WERI-Rb-1 (cell line): ENCODE measurements at regions not wholly inside any gene's neighbourhood (a gene's known extent, or its start where the extent isn't known, plus 50 kb on each side); places are given as distances from the start of the nearest gene placed in this dataset.

Experiments
- DNase-seq: peaks from one replicate; pipeline ENCODE4 v3.0.0-alpha.2; 2020
- H3K27ac ChIP-seq: fragments of 250-450 bp; sonication (Bioruptor Pico); 2 replicates; pipeline ENCODE4 v1.5.1; 2020; ENCODE audit warnings: mild to moderate bottlenecking, moderate library complexity
- H3K27me3 ChIP-seq: fragments of 250-450 bp; sonication (Bioruptor Pico); 2 replicates; pipeline ENCODE4 v1.5.1; 2021; ENCODE audit warnings: mild to moderate bottlenecking, low read depth, moderate library complexity; ENCODE audit not compliant: insufficient read depth, severe bottlenecking
- H3K36me3 ChIP-seq: fragments of 250-450 bp; sonication (Bioruptor Pico); 2 replicates; pipeline ENCODE4 v1.5.1; 2020; ENCODE audit warnings: mild to moderate bottlenecking, moderate library complexity
- H3K4me3 ChIP-seq: 2 replicates; pipeline ENCODE4 v1.5.1; 2011; ENCODE audit warnings: low read depth, mild to moderate bottlenecking, control low read depth, low read length
- H3K9me3 ChIP-seq: fragments of 250-450 bp; sonication (Bioruptor Pico); 2 replicates; pipeline ENCODE4 v1.5.1; 2021; ENCODE audit warnings: mild to moderate bottlenecking, moderate library complexity; ENCODE audit not compliant: severe bottlenecking
- CTCF ChIP-seq: IDR thresholded peaks from 2 replicates; pipeline ENCODE4 v1.5.1; 2011; ENCODE audit warnings: low read depth, mild to moderate bottlenecking, control low read depth, inconsistent platforms, low read length

GRCh38 chr3:29201604-29202003 lies 79.3 kb upstream of the RBMS3 start:
- H3K9me3 ChIP-seq: no peaks in the 10 kb centered on the region
- DNase-seq: no peak
- H3K27me3 ChIP-seq: no peaks in the 10 kb centered on the region
- TF ChIP-seq CTCF: no peak
- H3K4me3 ChIP-seq: no peak overlapping the region
- no peaks in the 10 kb centered on the region for H3K36me3 ChIP-seq
- H3K27ac ChIP-seq: no peak overlapping the region

GRCh38 chr3:29202378-29202777 lies 78.5 kb upstream of the RBMS3 start:
- DNase-seq: no peak
- Histone ChIP-seq H3K4me3 (no peak overlapping the region), H3K27me3 (no peaks in the 10 kb centered on the region), H3K27ac (no peak overlapping the region), H3K36me3 (no peaks in the 10 kb centered on the region), H3K9me3 (no peaks in the 10 kb centered on the region)
- TF ChIP-seq CTCF: no peak

DNA sequence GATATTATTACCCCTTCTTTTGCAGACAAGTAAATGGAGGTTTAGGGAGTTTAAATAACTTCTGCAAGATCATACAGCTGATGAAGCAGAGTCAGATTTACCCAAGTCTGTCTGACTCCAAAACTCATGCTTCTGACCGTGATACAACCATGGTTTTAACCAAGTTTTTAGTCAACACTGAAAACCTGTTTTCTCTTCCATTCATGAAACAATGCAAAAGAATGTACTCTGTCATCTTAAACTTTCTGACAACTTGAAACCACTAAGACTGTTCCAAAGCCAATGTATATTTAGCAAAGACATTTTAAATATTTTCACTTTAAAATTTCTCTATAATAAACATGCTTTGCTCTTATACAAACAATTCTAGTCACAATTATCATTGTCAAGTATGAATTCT lies 77.0 kb upstream of the RBMS3 start:
- Histone ChIP-seq H3K4me3 (no peak overlapping the region), H3K9me3 (no peaks in the 10 kb centered on the region), H3K36me3 (no peaks in the 10 kb centered on the region), H3K27ac (no peak overlapping the region), H3K27me3 (no peaks in the 10 kb centered on the region)
- DNase-seq: no peak
- no peak for TF ChIP-seq CTCF

DNA sequence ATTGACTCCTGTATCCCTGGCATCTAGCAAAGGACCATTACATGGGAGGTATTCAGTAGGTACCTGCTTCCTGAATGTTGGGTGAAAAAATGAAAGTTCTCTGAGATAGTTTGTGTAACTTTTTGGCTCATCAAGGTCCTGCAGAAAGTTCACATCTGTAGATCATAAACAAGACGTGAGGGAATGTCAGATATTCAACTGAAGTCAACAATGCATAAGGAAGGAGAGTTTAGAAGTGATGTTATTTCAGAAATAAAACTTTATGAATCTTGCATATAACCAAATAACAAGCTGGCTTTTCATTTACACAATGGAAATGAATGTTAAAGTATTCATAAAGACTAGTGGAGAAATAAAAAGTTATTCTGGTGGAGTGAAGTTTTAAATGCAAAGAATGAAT lies 73.4 kb upstream of the RBMS3 start:
- TF ChIP-seq CTCF: no peak
- H3K27me3 ChIP-seq: no peaks in the 10 kb centered on the region
- no peaks in the 10 kb centered on the region for H3K9me3 ChIP-seq
- H3K4me3 ChIP-seq: no peak overlapping the region
- H3K27ac ChIP-seq: no peak overlapping the region
- DNase-seq: no peak
- no peaks in the 10 kb centered on the region for H3K36me3 ChIP-seq

DNA sequence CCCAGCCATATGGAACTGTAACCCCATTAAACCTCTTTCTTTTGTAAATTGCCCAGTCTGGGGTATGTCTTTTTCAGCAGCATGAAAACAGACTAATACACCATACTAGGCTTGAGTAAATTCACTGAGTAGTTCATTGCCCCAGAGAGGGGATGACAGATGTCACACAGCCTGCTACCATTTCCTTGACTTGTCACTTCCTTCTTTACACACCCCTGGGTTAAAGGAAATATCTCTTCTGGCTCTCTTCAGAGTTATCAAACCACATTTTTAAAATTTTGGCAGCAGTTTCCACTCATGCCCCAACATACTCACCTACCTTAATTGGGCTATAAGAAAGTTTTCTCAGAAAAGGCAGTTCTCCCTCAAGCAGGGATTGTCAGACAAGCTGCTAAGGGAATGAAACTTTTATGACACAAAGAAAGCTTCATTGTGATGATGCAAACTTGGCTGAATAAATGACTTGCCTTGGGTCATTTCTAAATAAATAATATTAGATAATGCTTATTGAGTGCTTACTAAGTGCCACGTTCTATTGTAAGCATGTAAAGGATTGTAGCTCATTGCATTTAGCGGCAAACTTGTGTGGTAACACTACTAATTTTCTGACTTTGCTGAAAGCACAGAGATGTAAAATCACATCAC lies 68.0 kb upstream of the RBMS3 start:
- Histone ChIP-seq H3K27me3 (no peaks in the 10 kb centered on the region), H3K9me3 (no peaks in the 10 kb centered on the region), H3K4me3 (no peak overlapping the region), H3K36me3 (no peaks in the 10 kb centered on the region), H3K27ac (no peak overlapping the region)
- no peak for DNase-seq
- TF ChIP-seq CTCF: no peak

- no peak overlapping the region for H3K27ac ChIP-seq
- no peak for DNase-seq
- H3K9me3 ChIP-seq: no peaks in the 10 kb centered on the region
- no peak overlapping the region for H3K4me3 ChIP-seq
- H3K36me3 ChIP-seq: no peaks in the 10 kb centered on the region
- no peaks in the 10 kb centered on the region for H3K27me3 ChIP-seq
- TF ChIP-seq CTCF: no peak
Observed at GRCh38 chr3:29214009-29214658, 66.7 kb upstream of the RBMS3 start.
